ENCODE measurements at regions not wholly inside any gene's neighbourhood (a gene's known extent, or its start where the extent isn't known, plus 50 kb on each side); places are given as distances from the start of the nearest gene placed in this dataset.

- Mint-ChIP-seq H3K9me3 (ENCODE audit: low read depth) (peaks cover 17% of the 10 kb centered on the region), H3K4me1 (ENCODE audit: low read depth) (no peaks in the 10 kb centered on the region), H3K4me3 (ENCODE audit: unreplicated experiment) (no peak overlapping the region), H3K36me3 (ENCODE audit: low read depth) (no peaks in the 10 kb centered on the region), H3K27ac (ENCODE audit: unreplicated experiment) (no peak overlapping the region), H3K27me3 (ENCODE audit: low read depth) (peaks cover 2% of the 10 kb centered on the region)
- no peak for DNase-seq (ENCODE audit: low spot score)
- no peak for TF ChIP-seq CTCF (IDR thresholded peaks at IDR 0.05)
Observed at GRCh38 chr10:120702032-120702431, 149.1 kb upstream of the WDR11 start.

- no peaks in the 10 kb centered on the region for H3K36me3 Mint-ChIP-seq (ENCODE audit: low read depth)
- DNase-seq (ENCODE audit: low spot score): no peak
- no peak for TF ChIP-seq CTCF (IDR thresholded peaks at IDR 0.05)
- no peaks in the 10 kb centered on the region for H3K9me3 Mint-ChIP-seq (ENCODE audit: low read depth)
- peaks cover 2% of the 10 kb centered on the region for H3K27me3 Mint-ChIP-seq (ENCODE audit: low read depth)
- no peaks in the 10 kb centered on the region for H3K4me1 Mint-ChIP-seq (ENCODE audit: low read depth)
- H3K27ac Mint-ChIP-seq (ENCODE audit: unreplicated experiment): no peak overlapping the region
- H3K4me3 Mint-ChIP-seq (ENCODE audit: unreplicated experiment): no peak overlapping the region
Observed at GRCh38 chr10:120705309-120705708, 145.9 kb upstream of the WDR11 start.

- H3K27ac Mint-ChIP-seq (ENCODE audit: unreplicated experiment): no peak overlapping the region
- no peaks in the 10 kb centered on the region for H3K36me3 Mint-ChIP-seq (ENCODE audit: low read depth)
- no peak for DNase-seq (ENCODE audit: low spot score)
- no peak for TF ChIP-seq CTCF (IDR thresholded peaks at IDR 0.05)
- H3K4me1 Mint-ChIP-seq (ENCODE audit: low read depth): no peaks in the 10 kb centered on the region
- H3K9me3 Mint-ChIP-seq (ENCODE audit: low read depth): no peaks in the 10 kb centered on the region
- no peak overlapping the region for H3K4me3 Mint-ChIP-seq (ENCODE audit: unreplicated experiment)
- peaks cover 2% of the 10 kb centered on the region for H3K27me3 Mint-ChIP-seq (ENCODE audit: low read depth)
Observed at GRCh38 chr10:120710076-120710475, 141.1 kb upstream of the WDR11 start.

- Mint-ChIP-seq H3K36me3 (ENCODE audit: low read depth) (no peaks in the 10 kb centered on the region), H3K27ac (ENCODE audit: unreplicated experiment) (no peak overlapping the region), H3K4me1 (ENCODE audit: low read depth) (no peaks in the 10 kb centered on the region), H3K4me3 (ENCODE audit: unreplicated experiment) (no peak overlapping the region), H3K9me3 (ENCODE audit: low read depth) (peaks cover under 1% of the 10 kb centered on the region), H3K27me3 (ENCODE audit: low read depth) (no peaks in the 10 kb centered on the region)
- no peak for DNase-seq (ENCODE audit: low spot score)
- no peak for TF ChIP-seq CTCF (IDR thresholded peaks at IDR 0.05)
Observed at GRCh38 chr10:120711860-120712259, 139.3 kb upstream of the WDR11 start.

- H3K36me3 Mint-ChIP-seq (ENCODE audit: low read depth): no peaks in the 10 kb centered on the region
- peaks cover 4% of the 10 kb centered on the region for H3K9me3 Mint-ChIP-seq (ENCODE audit: low read depth)
- H3K27ac Mint-ChIP-seq (ENCODE audit: unreplicated experiment): no peak overlapping the region
- no peak for TF ChIP-seq CTCF (IDR thresholded peaks at IDR 0.05)
- no peak overlapping the region for H3K4me3 Mint-ChIP-seq (ENCODE audit: unreplicated experiment)
- H3K4me1 Mint-ChIP-seq (ENCODE audit: low read depth): no peaks in the 10 kb centered on the region
- no peak for DNase-seq (ENCODE audit: low spot score)
- H3K27me3 Mint-ChIP-seq (ENCODE audit: low read depth): no peaks in the 10 kb centered on the region
Observed at GRCh38 chr10:120713573-120714205, 137.5 kb upstream of the WDR11 start.
